ENCODE measurements at regions not wholly inside any gene's neighbourhood (a gene's known extent, or its start where the extent isn't known, plus 50 kb on each side); places are given as distances from the start of the nearest gene placed in this dataset.

DNA sequence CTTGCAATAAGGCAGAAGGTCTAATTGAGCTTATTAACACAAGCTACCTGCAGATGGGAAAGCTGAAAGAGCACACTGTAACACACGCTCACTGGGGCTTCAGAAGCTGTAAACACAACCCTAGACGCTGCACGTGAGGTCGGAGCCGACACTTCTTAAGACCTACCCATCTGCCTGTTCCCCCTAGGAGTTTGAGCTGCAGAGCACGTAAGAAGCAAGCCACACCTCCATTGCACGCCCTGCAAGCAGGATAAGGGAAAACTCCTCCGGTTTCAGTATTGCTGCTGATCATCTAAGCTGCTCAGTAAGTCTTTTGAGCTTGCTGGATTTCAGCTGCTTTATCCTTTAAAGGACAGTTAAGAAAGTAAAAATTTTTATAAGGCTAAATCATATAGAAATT is 244.0 kb upstream of the ZWINT start:
- DNase-seq (ENCODE audit: low read depth, low spot score): no peak
- CTCF ChIA-PET: no interaction called here
- POLR2A ChIA-PET: no interaction called here
- H3K4me3 ChIP-seq (ENCODE audit: low read depth, low read length): no peak overlapping the region
- TF ChIP-seq, protein P1, sequence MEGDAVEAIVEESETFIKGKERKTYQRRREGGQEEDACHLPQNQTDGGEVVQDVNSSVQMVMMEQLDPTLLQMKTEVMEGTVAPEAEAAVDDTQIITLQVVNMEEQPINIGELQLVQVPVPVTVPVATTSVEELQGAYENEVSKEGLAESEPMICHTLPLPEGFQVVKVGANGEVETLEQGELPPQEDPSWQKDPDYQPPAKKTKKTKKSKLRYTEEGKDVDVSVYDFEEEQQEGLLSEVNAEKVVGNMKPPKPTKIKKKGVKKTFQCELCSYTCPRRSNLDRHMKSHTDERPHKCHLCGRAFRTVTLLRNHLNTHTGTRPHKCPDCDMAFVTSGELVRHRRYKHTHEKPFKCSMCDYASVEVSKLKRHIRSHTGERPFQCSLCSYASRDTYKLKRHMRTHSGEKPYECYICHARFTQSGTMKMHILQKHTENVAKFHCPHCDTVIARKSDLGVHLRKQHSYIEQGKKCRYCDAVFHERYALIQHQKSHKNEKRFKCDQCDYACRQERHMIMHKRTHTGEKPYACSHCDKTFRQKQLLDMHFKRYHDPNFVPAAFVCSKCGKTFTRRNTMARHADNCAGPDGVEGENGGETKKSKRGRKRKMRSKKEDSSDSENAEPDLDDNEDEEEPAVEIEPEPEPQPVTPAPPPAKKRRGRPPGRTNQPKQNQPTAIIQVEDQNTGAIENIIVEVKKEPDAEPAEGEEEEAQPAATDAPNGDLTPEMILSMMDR (IDR thresholded peaks at IDR 0.05; ENCODE audit: insufficient read depth, low read length, missing control alignments): no peak

DNA sequence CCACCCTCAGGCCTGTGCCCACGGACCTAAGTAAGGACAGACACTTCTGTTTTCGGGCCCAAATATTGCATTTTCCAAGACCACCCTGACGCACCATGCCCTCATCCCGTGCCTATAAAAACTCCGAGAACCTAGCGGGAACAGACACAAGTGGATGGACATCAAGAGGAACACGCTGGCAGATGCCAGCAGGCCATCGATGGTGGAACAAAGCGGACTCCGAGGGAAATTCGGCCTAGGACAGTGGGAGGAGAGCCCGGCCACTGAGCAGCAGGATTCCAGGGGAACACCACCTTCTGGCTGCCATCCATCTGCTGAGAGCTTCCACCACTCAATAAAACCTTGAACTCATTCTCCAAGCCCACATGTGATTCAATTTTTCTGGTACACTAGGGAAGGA is 243.6 kb upstream of the ZWINT start:
- no peak for DNase-seq (ENCODE audit: low read depth, low spot score)
- POLR2A ChIA-PET: no interaction called here
- TF ChIP-seq, protein P1 (IDR thresholded peaks at IDR 0.05; ENCODE audit: insufficient read depth, low read length, missing control alignments): no peak
- CTCF ChIA-PET: no interaction called here
- H3K4me3 ChIP-seq (ENCODE audit: low read depth, low read length): no peak overlapping the region

DNA sequence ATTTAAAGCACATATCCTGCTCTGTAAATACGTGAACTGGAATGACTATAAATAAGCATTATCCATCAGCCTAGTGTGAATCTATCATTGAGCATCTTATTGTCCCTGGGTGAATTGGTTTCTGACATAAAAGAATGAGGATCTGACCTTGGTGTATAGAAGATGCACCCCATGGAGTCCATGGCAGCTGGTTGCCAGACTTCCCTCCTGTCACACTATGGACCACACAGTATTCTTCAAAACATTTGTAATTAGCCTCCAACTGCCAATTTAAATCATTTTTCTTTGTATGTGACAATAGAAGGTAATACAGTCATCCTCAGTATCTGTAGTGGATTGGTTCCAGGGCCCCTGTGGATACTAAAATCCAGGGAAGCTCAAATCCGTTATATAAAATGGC is 238.1 kb upstream of the ZWINT start:
- H3K4me3 ChIP-seq (ENCODE audit: low read depth, low read length): no peak overlapping the region
- ChIA-PET CTCF (no interaction called here), POLR2A (no interaction called here)
- no peak for DNase-seq (ENCODE audit: low read depth, low spot score)
- TF ChIP-seq, protein P1 (IDR thresholded peaks at IDR 0.05; ENCODE audit: insufficient read depth, low read length, missing control alignments): no peak

DNA sequence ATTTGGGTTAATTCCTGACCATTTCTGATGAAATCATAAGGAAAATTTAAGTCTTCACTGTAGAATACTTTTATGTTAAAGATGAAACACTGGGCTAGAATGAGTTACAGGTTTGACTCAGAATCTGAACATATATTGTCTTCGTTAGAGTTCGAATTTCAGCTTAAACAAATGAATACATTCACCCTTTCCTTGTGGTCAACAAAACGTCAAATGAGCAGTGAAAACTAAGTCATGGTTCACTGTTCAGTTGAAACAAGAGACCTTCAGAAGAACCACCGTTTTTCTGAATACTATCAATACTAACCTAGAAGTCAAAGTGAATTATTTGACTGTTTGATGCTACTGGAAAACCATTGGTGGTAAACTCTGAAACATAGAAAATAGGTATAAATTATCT is 235.2 kb upstream of the ZWINT start:
- no peak overlapping the region for H3K4me3 ChIP-seq (ENCODE audit: low read depth, low read length)
- TF ChIP-seq, protein P1 (IDR thresholded peaks at IDR 0.05; ENCODE audit: insufficient read depth, low read length, missing control alignments): no peak
- DNase-seq (ENCODE audit: low read depth, low spot score): no peak
- POLR2A ChIA-PET: no interaction called here
- CTCF ChIA-PET: no interaction called here

- CTCF ChIA-PET: no interaction called here
- POLR2A ChIA-PET: no interaction called here
- no peak overlapping the region for H3K4me3 ChIP-seq (ENCODE audit: low read depth, low read length)
- TF ChIP-seq, protein P1 (IDR thresholded peaks at IDR 0.05; ENCODE audit: insufficient read depth, low read length, missing control alignments): no peak
- DNase-seq (ENCODE audit: low read depth, low spot score): no peak
These were observed 232.1 kb upstream of the ZWINT start for GRCh38 chr10:56593120-56593519.

DNA sequence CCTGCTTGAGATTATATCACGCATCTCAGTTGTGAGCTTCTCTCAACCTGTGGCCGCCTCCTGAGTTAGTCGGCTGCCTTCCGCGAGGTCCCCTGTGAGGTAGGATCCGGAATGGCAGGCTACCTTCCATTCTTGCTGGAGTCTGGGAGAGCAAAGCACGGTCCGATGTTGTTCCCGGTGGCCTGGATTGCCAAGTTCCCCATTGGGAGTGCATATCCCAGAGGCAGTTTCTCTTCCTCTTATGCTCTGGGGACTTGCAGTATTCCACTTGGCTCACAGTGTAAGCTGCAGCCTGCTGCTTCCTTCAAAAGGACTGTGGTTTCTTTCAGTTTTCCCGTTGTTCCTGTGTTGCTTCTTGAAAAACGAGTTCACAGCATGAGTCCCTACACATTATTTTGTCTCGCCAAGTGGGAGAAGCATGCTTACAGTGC is 225.4 kb upstream of the ZWINT start:
- ChIA-PET POLR2A (no interaction called here), CTCF (no interaction called here)
- DNase-seq (ENCODE audit: low read depth, low spot score): no peak
- H3K4me3 ChIP-seq (ENCODE audit: low read depth, low read length): no peak overlapping the region
- TF ChIP-seq, protein P1 (IDR thresholded peaks at IDR 0.05; ENCODE audit: insufficient read depth, low read length, missing control alignments): no peak
